GM19099 (cell line): ENCODE measurements at regions not wholly inside any gene's neighbourhood (a gene's known extent, or its start where the extent isn't known, plus 50 kb on each side); places are given as distances from the start of the nearest gene placed in this dataset.

Experiments used
- POLR2A ChIP-seq: IDR thresholded peaks from 3 replicates; pipeline ENCODE4 v1.6.1; 2011; ENCODE audit warnings: low read depth; ENCODE audit not compliant: insufficient read length; ENCODE audit errors: extremely low read depth

DNA sequence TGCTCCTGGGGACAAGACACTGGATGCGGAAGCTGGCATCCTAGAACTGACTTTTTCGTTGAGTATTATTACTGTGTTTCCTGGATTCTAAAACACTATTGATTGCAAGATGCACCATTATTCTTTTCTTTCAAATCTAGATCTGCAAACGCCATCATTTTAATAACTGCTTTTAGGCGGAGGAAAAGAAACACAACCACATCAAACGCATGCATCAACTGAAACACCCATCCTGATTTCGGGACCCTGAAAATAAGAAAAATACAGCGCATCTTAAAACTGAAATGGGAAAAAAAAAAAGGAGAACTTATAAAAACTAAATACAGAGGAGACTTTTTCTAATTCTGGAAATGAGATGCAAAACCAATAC lies 103.7 kb upstream of the MAX start:
- no peak for TF ChIP-seq POLR2A

DNA sequence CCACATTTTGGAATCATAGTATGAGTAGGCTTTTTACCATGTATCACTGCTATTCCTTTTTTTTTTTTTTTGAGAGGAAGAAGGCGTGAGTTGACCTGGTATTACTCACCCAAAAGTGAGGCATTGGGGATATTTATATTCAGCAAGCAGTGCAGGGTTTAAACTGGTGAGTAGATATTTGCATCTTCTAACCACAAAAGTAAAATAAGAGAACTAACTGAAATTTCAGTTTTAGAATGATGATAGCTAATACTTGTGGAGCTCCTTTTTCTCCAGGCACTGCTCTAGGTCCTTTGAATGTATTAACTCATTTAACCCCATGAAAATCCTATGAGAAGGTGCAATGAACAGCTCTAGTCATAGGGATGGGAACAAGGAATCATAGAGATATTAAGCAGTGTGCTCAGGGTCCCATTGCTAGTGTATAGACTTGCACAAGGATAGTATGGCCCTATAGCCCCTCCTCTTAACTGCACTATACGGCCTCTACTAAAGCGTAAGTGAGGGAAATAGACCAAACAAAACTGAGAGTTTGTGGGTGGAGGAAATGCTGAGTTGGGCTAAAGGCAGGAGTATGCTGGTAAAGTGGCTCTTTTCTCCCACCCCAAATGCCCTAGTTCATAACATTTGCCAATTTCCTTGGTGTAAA lies 104.3 kb upstream of the MAX start:
- peak; percentile 37 for TF ChIP-seq POLR2A

DNA sequence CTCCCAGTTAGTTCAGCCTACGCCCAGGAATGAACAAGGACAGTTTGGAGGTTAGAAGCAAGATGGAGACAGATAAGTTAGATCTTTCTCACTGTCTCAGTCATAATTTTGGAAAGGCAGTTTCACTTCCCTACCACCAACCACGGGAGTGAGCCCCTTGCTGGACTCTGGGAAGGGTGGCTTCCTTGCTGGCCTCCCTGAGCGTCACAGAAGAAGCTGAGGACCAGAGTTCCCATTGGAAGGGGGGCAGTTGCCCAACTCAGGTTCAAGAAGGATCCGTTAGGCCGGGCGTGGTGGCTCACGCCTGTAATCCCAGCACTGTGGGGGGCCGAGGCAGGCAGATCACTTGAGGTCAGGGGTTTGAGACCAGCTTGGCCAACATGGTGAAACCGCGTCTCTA lies 106.2 kb upstream of the MAX start:
- no peak for TF ChIP-seq POLR2A

- TF ChIP-seq POLR2A = peak; percentile 51
These were observed 108.0 kb upstream of the MAX start for GRCh38 chr14:65210118-65210821.

DNA sequence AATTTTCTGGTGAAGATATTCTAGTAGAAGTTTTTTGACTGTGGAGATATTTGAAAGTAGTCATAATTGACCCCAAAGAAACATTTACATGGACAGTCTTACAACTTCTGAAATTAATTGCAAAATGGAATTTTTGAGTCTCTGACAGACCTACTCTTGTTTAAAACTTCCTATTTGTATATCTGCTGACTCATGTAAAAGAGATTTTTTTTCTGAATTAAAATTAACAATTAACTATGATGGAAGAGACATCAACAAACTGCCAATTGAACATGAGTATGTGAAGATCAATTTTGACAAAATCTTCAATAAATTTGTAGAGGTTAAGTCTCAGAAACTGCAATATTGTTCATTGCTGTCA lies 108.5 kb upstream of the MAX start:
- no peak for TF ChIP-seq POLR2A

DNA sequence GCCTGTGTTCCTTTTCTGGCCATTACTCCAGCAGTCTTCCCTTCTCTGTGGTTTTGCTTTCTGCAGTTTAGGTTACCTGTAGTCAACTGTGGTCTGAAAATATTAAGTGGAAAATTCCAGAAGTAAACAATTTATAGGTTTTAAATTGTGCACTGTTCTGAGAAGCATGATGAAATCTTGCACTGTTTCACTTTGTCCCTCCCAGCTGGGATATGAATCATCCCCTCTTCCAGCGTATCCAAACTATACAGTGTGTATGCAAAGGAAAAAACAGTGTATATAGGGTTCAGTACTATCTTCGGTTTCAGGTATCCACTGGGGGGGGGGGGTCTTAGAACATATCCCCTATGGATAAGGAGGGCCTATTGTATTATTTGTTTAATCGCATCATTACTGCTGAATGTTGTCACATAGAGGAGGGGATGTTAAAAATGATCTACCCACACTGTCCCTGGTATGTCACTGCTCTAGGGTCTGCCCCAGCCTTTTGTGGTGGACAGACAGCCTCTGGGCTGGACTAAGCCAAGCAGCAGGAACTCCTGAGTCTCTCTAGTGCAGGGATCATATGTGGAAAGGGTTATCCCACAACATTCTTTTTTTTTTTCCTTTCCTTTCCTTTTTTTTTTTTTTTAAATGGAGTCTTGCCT lies 109.1 kb upstream of the MAX start:
- no peak for TF ChIP-seq POLR2A

DNA sequence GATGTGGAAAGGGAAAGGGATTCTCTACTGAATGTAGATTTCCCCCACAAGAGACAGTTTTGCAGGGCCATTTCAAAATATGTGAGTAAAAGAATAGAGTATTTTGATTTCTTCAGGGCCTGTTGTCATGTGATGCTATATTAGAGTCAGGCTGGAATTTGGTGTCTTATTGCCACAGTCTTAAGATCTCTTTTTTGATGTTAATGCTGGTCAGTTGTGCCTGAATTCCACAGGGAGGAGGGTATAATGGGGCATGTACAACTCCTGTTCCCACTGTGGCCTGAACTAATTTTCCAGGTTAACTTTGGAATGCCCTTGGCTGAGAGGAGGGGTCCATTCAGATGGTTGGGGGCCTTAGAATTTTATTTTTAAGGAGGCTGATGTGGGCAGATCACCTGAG lies 111.0 kb upstream of the MAX start:
- no peak for TF ChIP-seq POLR2A

DNA sequence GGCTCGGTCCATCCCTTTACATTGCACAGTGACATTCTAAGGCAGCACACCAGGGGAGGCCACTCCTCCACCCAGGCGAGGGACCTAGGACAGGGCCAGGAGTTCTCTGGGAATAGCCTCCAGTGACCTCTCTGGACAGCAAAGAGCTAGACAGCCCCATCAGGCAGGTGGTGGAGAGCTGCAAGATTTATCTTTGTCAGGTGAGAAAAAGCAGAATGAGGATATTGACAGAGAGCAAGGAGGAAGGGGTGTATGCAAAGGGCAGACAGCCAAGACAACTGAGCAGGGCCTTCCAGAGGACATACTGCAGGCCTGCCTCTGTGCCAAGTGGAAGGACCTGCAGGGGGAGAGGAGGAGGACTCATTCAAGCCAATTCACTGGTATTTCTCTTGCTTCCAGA lies 112.4 kb upstream of the MAX start:
- TF ChIP-seq POLR2A = no peak

DNA sequence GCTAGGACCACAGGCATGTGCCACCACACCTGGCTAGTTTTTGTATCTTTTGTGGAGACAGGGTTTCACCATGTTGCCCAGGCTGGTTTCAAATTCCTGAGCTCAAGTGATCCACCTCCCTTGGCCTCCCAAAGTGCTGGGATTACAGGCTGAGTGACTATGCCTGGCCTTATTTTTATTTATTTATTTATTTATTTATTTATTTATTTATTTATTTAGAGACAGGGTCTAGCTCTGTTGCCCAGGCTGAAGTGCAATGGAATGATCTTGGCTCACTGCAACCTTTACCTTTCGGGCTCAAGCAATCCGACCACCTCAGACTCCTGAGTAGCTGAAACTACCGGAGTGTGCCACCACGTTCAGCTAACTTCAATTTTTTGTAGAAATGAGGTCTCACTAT lies 117.0 kb upstream of the MAX start:
- TF ChIP-seq POLR2A = no peak

- no peak for TF ChIP-seq POLR2A
These were observed 120.1 kb upstream of the MAX start for GRCh38 chr14:65222440-65222858.

GRCh38 chr14:65223636-65224035 lies 121.3 kb upstream of the MAX start:
- TF ChIP-seq POLR2A = no peak

GRCh38 chr14:65224799-65225198 lies 122.5 kb upstream of the MAX start:
- no peak for TF ChIP-seq POLR2A

DNA sequence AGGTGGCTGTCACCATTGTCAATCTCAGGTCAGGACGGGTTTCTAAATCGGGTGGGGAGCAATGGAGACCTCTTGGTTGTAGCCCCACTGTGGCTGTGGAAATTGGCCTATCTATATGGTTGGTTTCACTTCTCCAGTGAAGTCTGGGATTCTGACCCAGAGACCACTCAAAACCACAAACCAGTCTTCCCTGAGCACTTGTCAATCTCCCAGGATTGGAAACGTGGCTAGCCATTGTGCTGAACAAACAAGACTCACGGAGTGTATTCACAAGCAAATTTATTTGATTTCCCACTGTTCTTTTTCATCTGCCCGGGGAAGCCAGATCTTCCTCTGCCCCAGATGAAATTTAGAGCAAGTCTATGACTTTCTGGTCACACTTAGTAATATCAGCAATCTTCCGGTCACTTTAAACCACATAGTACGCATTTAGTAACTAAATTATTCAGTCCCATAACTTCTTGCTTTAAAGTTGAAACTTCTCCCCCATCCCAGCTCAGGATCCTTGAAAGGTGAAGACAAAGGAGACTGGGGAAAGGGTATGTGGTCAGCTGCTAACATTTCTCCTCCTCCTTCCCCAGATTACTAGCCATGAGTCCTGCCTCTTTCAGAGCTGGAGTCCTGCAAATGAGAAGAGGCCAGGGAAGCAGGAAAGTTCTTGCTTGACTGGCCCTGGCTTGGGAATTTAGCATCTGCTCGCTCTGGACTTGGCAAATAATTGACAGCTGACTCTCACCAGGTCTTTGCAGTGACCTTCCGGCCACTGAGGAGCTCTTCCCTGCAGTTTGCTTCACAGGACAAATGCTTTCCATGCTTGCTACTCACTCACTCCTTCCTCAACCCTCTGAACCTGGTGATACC lies 123.2 kb upstream of the MAX start:
- TF ChIP-seq POLR2A = no peak

DNA sequence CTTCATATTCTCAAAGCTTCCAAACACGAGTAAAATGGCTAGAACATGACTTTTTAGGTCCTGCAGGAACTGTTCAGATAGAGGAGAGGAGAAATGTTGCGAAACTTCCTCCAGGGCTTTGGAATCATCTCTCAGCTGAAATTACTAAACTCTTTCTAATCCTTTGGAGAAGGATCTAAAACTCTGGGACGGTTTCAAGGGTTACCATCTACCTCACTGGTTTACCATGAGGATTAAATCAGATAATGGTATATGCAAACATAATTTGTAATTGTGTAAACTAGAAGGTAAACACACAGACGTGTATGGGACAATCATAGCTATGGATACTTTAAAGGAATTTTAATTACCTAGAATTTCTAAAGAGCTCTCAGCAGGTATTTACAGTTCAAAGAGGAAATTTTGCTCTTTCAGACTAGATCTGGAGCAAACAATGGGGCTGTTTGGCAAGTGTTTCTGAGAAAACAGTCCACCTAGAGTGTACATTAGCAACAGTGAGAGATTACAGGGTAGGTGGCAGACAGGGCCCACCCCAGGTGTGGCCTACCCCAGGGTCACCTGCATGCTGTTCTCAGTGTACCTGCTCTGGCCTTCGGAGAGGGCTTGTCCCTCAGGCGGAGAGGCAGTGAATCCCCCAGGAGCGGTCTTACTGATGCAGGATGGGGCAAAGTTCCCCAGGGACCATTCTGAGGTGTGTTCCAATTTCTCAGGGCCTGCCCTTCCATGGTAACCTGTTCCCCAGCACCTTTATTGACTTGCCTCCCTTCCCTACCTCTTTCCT lies 124.7 kb upstream of the MAX start:
- TF ChIP-seq POLR2A = no peak

DNA sequence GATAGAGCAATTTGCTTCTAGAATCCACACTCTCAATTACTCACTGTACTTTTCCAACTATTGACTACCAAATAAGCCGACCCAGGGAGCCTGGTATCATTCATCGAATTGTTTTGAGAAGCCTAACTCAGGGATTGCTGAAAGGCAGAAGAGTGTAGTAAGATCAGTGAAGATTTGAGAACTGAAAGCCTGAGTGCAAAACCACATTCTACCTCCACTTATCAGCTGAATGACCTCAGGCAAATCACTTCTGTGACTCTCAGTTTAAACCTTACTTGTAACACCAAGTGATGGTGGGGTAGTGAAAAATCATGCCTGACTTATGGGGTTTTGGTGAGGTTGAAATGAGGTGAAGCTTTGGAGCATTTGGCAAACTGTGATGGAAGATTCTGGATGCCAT lies 126.1 kb upstream of the MAX start:
- TF ChIP-seq POLR2A = no peak
